ENCODE measurements at regions not wholly inside any gene's neighbourhood (a gene's known extent, or its start where the extent isn't known, plus 50 kb on each side); places are given as distances from the start of the nearest gene placed in this dataset.

- ATAC-seq (no peak), DNase-seq (ENCODE audit: low spot score) (no peak)
- peaks cover 3% of the 10 kb centered on the region; the same call in 1 of the 2 replicates for H3K27me3 Mint-ChIP-seq (ENCODE audit: low read depth)
- POLR2A ChIA-PET = no interaction called here
- H3K9me3 Mint-ChIP-seq = peaks cover 10% of the 10 kb centered on the region
- H3K4me3 Mint-ChIP-seq = no peak overlapping the region
- H3K27ac Mint-ChIP-seq = no peak overlapping the region
- no peaks in the 10 kb centered on the region for H3K36me3 Mint-ChIP-seq
- CTCF ChIA-PET = no interaction called here
- H3K4me1 Mint-ChIP-seq = 0 out of 2 replicates have a peak, but pooled peaks cover 4% of the 10 kb centered on the region
- TF ChIP-seq ZNF219 (CRISPR knock-in tag; IDR thresholded peaks at IDR 0.05; ENCODE audit: borderline replicate concordance) = no peak
- TF ChIP-seq MLX (CRISPR knock-in tag; IDR thresholded peaks at IDR 0.05) = no peak
- no peak for TF ChIP-seq IRF1 (CRISPR knock-in tag; IDR thresholded peaks at IDR 0.05)
- no peak for TF ChIP-seq ATF1 (CRISPR knock-in tag; IDR thresholded peaks at IDR 0.05)
- TF ChIP-seq GRHL2 (CRISPR knock-in tag; IDR thresholded peaks at IDR 0.05; ENCODE audit: insufficient replicate concordance, severe bottlenecking) = no peak
- no peak for TF ChIP-seq RORB (CRISPR knock-in tag; IDR thresholded peaks at IDR 0.05)
- TF ChIP-seq SMAD3 (CRISPR knock-in tag; IDR thresholded peaks at IDR 0.05; ENCODE audit: borderline replicate concordance) = no peak
- no peak for TF ChIP-seq JAZF1 (CRISPR knock-in tag; IDR thresholded peaks at IDR 0.05)
- TF ChIP-seq NR1H2 (CRISPR knock-in tag; IDR thresholded peaks at IDR 0.05) = no peak
- no peak for TF ChIP-seq SOX15 (CRISPR knock-in tag; IDR thresholded peaks at IDR 0.05)
- TF ChIP-seq NR3C1 (CRISPR knock-in tag; conservative IDR thresholded peaks at IDR 0.05; ENCODE audit: low read depth) = no peak
- no peak for TF ChIP-seq NR2C2 (CRISPR knock-in tag; IDR thresholded peaks at IDR 0.05)
Measured at GRCh38 chr4:24112466-24112865, 222.6 kb upstream of the PPARGC1A start.

- Mint-ChIP-seq H3K27ac (no peak overlapping the region), H3K4me3 (no peak overlapping the region), H3K9me3 (peaks cover 9% of the 10 kb centered on the region), H3K4me1 (0 out of 2 replicates have a peak, but pooled peaks cover 3% of the 10 kb centered on the region), H3K36me3 (no peaks in the 10 kb centered on the region), H3K27me3 (ENCODE audit: low read depth) (peaks cover 3% of the 10 kb centered on the region; the same call in 1 of the 2 replicates)
- DNase-seq (ENCODE audit: low spot score) = no peak
- ChIA-PET POLR2A (no interaction called here), CTCF (no interaction called here)
- ATAC-seq = no peak
- TF ChIP-seq HMGA2 (CRISPR knock-in tag; IDR thresholded peaks at IDR 0.05) (no peak), NFE2L1 (CRISPR knock-in tag; IDR thresholded peaks at IDR 0.05) (no peak), ELF4 (CRISPR knock-in tag; IDR thresholded peaks at IDR 0.05; ENCODE audit: low read depth) (no peak), AFF4 (CRISPR knock-in tag; IDR thresholded peaks at IDR 0.05; ENCODE audit: borderline replicate concordance) (no peak), CTCF (IDR thresholded peaks at IDR 0.05) (no peak), ZNF532 (CRISPR knock-in tag; IDR thresholded peaks at IDR 0.05; ENCODE audit: borderline replicate concordance) (no peak), HMGXB4 (CRISPR knock-in tag; IDR thresholded peaks at IDR 0.05) (no peak)
Measured at GRCh38 chr4:24108567-24108966, 218.7 kb upstream of the PPARGC1A start.
